ENCODE measurements at regions not wholly inside any gene's neighbourhood (a gene's known extent, or its start where the extent isn't known, plus 50 kb on each side); places are given as distances from the start of the nearest gene placed in this dataset.

- Histone ChIP-seq H3K9ac (ENCODE audit: low read length) (no peak overlapping the region), H3K27me3 (ENCODE audit: insufficient read depth, low read depth, low read length) (no peaks in the 10 kb centered on the region), H3K27ac (ENCODE audit: low read length) (no peak overlapping the region), H3K79me2 (replicated peaks; ENCODE audit: insufficient read depth, low read length) (no peaks in the 10 kb centered on the region), H2AFZ (ENCODE audit: low read depth, low read length) (no peak overlapping the region), H3F3A (ENCODE audit: insufficient read depth, low read length, poor library complexity, severe bottlenecking) (no peaks in the 10 kb centered on the region), H3K9me2 (ENCODE audit: insufficient read depth, low read length) (no peaks in the 10 kb centered on the region), H4K20me1 (ENCODE audit: insufficient read depth) (no peaks in the 10 kb centered on the region), H3K36me3 (ENCODE audit: insufficient read depth, low read length) (no peaks in the 10 kb centered on the region), H3K4me3 (ENCODE audit: low read length) (no peak overlapping the region), H3K9me3 (ENCODE audit: low read length) (no peaks in the 10 kb centered on the region), H3K4me2 (ENCODE audit: low read length) (no peak overlapping the region)
- TF ChIP-seq SMC3 (conservative IDR thresholded peaks at IDR 0.05; ENCODE audit: poor library complexity) = no peak
- no peak for TF ChIP-seq REST (IDR thresholded peaks at IDR 0.05; ENCODE audit: borderline replicate concordance)
- TF ChIP-seq TAF1 (IDR thresholded peaks at IDR 0.05; ENCODE audit: low read depth) = no peak
- TF ChIP-seq POLR2AphosphoS5 (IDR thresholded peaks at IDR 0.05) = no peak
- TF ChIP-seq EZH2 (IDR thresholded peaks at IDR 0.05; ENCODE audit: borderline replicate concordance, insufficient read depth, low read length, poor library complexity, severe bottlenecking) = no peak
- no peak for TF ChIP-seq EP300 (conservative IDR thresholded peaks at IDR 0.05; ENCODE audit: poor library complexity, severe bottlenecking)
- no peak for TF ChIP-seq CTCF (IDR thresholded peaks at IDR 0.05; ENCODE audit: poor library complexity, severe bottlenecking)
- TF ChIP-seq MXI1 (conservative IDR thresholded peaks at IDR 0.05; ENCODE audit: poor library complexity, severe bottlenecking) = no peak
- no peak for TF ChIP-seq RAD21 (conservative IDR thresholded peaks at IDR 0.05)
Observed at GRCh38 chr3:30181178-30181465, 425.3 kb upstream of the TGFBR2 start.

DNA sequence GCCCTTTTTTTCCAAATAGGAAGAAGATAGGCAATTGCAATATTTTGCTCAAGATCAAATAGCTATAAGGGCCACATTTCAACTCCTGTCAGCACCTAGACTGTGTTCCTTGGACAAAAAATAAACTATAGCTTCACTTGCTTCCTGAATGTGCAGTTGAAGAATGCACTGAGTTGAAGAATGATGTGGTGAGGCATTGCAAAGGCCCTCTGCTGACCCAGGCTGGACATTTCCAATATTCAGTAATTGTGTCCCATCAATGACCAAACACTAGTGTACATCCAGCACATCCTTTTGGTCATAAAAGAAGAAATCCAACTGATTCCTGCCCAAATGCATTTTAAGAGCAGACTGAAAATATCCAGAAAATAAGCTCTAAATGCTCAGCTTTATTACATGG is 424.8 kb upstream of the TGFBR2 start:
- Histone ChIP-seq H4K20me1 (ENCODE audit: insufficient read depth) (no peaks in the 10 kb centered on the region), H3K79me2 (replicated peaks; ENCODE audit: insufficient read depth, low read length) (no peaks in the 10 kb centered on the region), H3F3A (ENCODE audit: insufficient read depth, low read length, poor library complexity, severe bottlenecking) (no peaks in the 10 kb centered on the region), H2AFZ (ENCODE audit: low read depth, low read length) (no peak overlapping the region), H3K9ac (ENCODE audit: low read length) (no peak overlapping the region), H3K9me2 (ENCODE audit: insufficient read depth, low read length) (no peaks in the 10 kb centered on the region), H3K27me3 (ENCODE audit: insufficient read depth, low read depth, low read length) (no peaks in the 10 kb centered on the region), H3K36me3 (ENCODE audit: insufficient read depth, low read length) (no peaks in the 10 kb centered on the region), H3K9me3 (ENCODE audit: low read length) (no peaks in the 10 kb centered on the region), H3K4me3 (ENCODE audit: low read length) (no peak overlapping the region), H3K4me2 (ENCODE audit: low read length) (no peak overlapping the region), H3K27ac (ENCODE audit: low read length) (no peak overlapping the region)
- TF ChIP-seq RAD21 (conservative IDR thresholded peaks at IDR 0.05) (no peak), CTCF (IDR thresholded peaks at IDR 0.05; ENCODE audit: poor library complexity, severe bottlenecking) (no peak), REST (IDR thresholded peaks at IDR 0.05; ENCODE audit: borderline replicate concordance) (no peak), SMC3 (conservative IDR thresholded peaks at IDR 0.05; ENCODE audit: poor library complexity) (no peak), TAF1 (IDR thresholded peaks at IDR 0.05; ENCODE audit: low read depth) (no peak), EP300 (conservative IDR thresholded peaks at IDR 0.05; ENCODE audit: poor library complexity, severe bottlenecking) (no peak), EZH2 (IDR thresholded peaks at IDR 0.05; ENCODE audit: borderline replicate concordance, insufficient read depth, low read length, poor library complexity, severe bottlenecking) (no peak), MXI1 (conservative IDR thresholded peaks at IDR 0.05; ENCODE audit: poor library complexity, severe bottlenecking) (no peak), POLR2AphosphoS5 (IDR thresholded peaks at IDR 0.05) (no peak)

All from neural cell (in vitro differentiated cells).